Lower lobe of right lung (tissue), 2 donors: ENCODE measurements at regions not wholly inside any gene's neighbourhood (a gene's known extent, or its start where the extent isn't known, plus 50 kb on each side); places are given as distances from the start of the nearest gene placed in this dataset.

Source experiments
- ATAC-seq, 2 donors: fragments of 200-7000 bp; cut with Tn5 transposase; one replicate each; pipeline ENCODE4 v1.9.1; 2020 to 2022; ENCODE audit warnings: mild to moderate bottlenecking in 2 of 2, moderate library complexity in 2 of 2
- DNase-seq: peaks from one replicate; pipeline ENCODE4 v3.0.0-alpha.2; 2020
- H3K27ac ChIP-seq: fragments of 200-600 bp; one replicate; pipeline ENCODE4 v1.8.0; 2022
- H3K27me3 ChIP-seq: fragments of 200-600 bp; one replicate; pipeline ENCODE4 v1.8.0; 2022; ENCODE audit warnings: low read depth
- H3K36me3 ChIP-seq: fragments of 200-600 bp; one replicate; pipeline ENCODE4 v1.8.0; 2022; ENCODE audit warnings: mild to moderate bottlenecking
- H3K4me1 ChIP-seq: fragments of 200-600 bp; one replicate; pipeline ENCODE4 v1.8.0; 2022
- H3K4me3 ChIP-seq: fragments of 200-600 bp; one replicate; pipeline ENCODE4 v1.8.0; 2022; ENCODE audit warnings: mild to moderate bottlenecking
- H3K9me3 ChIP-seq: fragments of 200-600 bp; one replicate; pipeline ENCODE4 v1.8.0; 2022
- CTCF ChIP-seq: fragments of 200-600 bp; IDR thresholded peaks from one replicate; pipeline ENCODE4 v1.8.0; 2022; ENCODE audit warnings: antibody characterized with exemption, mild to moderate bottlenecking
- intact Hi-C: fragments of 100-400 bp; cut with DNase I; formaldehyde crosslinking; loops from one replicate; pipeline ENCODE4 v1.11.0; 2022
- donor health status: DM: no; HTN: yes; CAD: no; lungs with severe emphysema.

- Histone ChIP-seq H3K27ac (no peak overlapping the region), H3K4me3 (no peak overlapping the region), H3K27me3 (no peaks in the 10 kb centered on the region), H3K9me3 (no peaks in the 10 kb centered on the region), H3K4me1 (no peaks in the 10 kb centered on the region), H3K36me3 (no peaks in the 10 kb centered on the region)
- no peak for TF ChIP-seq CTCF
- DNase-seq (no peak), ATAC-seq (no peak)
- intact Hi-C loops = no loop called here
Observed at GRCh38 chr22:48305726-48306235, 1521.9 kb downstream of the BRD1 start.

- no peak for DNase-seq
- H3K9me3 ChIP-seq = no peaks in the 10 kb centered on the region
- H3K27me3 ChIP-seq = no peaks in the 10 kb centered on the region
- intact Hi-C loops = no loop called here
- TF ChIP-seq CTCF = no peak
- H3K36me3 ChIP-seq = no peaks in the 10 kb centered on the region
- H3K4me1 ChIP-seq = no peaks in the 10 kb centered on the region
- H3K27ac ChIP-seq = no peak overlapping the region
- no peak overlapping the region for H3K4me3 ChIP-seq
- ATAC-seq = no peak
Observed at GRCh38 chr22:48303369-48303725, 1524.3 kb downstream of the BRD1 start.

GRCh38 chr22:48302657-48303368 lies 1524.9 kb downstream of the BRD1 start:
- H3K27ac ChIP-seq = no peak overlapping the region
- intact Hi-C loops = no loop called here
- no peaks in the 10 kb centered on the region for H3K9me3 ChIP-seq
- no peaks in the 10 kb centered on the region for H3K36me3 ChIP-seq
- H3K4me1 ChIP-seq = no peaks in the 10 kb centered on the region
- TF ChIP-seq CTCF = no peak
- no peak for ATAC-seq
- no peak overlapping the region for H3K4me3 ChIP-seq
- no peaks in the 10 kb centered on the region for H3K27me3 ChIP-seq
- no peak for DNase-seq

GRCh38 chr22:48301908-48302307 lies 1525.8 kb downstream of the BRD1 start:
- Histone ChIP-seq H3K4me1 (no peaks in the 10 kb centered on the region), H3K9me3 (no peaks in the 10 kb centered on the region), H3K4me3 (no peak overlapping the region), H3K27ac (no peak overlapping the region), H3K27me3 (no peaks in the 10 kb centered on the region), H3K36me3 (no peaks in the 10 kb centered on the region)
- ATAC-seq (no peak), DNase-seq (no peak)
- intact Hi-C loops = no loop called here
- no peak for TF ChIP-seq CTCF

- H3K36me3 ChIP-seq = no peaks in the 10 kb centered on the region
- no peak overlapping the region for H3K4me3 ChIP-seq
- H3K27ac ChIP-seq = no peak overlapping the region
- peak; percentile 95 to 97 for ATAC-seq
- no peaks in the 10 kb centered on the region for H3K4me1 ChIP-seq
- H3K9me3 ChIP-seq = no peaks in the 10 kb centered on the region
- H3K27me3 ChIP-seq = no peaks in the 10 kb centered on the region
- DNase-seq = peak; percentile 86
- intact Hi-C loops = no loop called here
- TF ChIP-seq CTCF = no peak
Observed at GRCh38 chr22:48301421-48301820, 1526.3 kb downstream of the BRD1 start.
